ENCODE measurements at regions not wholly inside any gene's neighbourhood (a gene's known extent, or its start where the extent isn't known, plus 50 kb on each side); places are given as distances from the start of the nearest gene placed in this dataset.

GRCh38 chr5:148000036-148000435 is 63.7 kb upstream of the SPINK5 start:
- H3K4me1 ChIP-seq: no peaks in the 10 kb centered on the region
- 56 to 65% methylated on average over 1 of the region's 1 CpG for WGBS, 2 donors
- no peak overlapping the region for H3K4me3 ChIP-seq
- H3K9me3 ChIP-seq: peaks cover 14 to 23% (median 23%) of the 10 kb centered on the region in 4 donors
- ATAC-seq (ENCODE audit: low FRiP score in 2 of 2) (no peak), DNase-seq (no peak)
- no peaks in the 10 kb centered on the region for H3K36me3 ChIP-seq
- no peak overlapping the region for H3K27ac ChIP-seq
- no peaks in the 10 kb centered on the region for H3K27me3 ChIP-seq
- TF ChIP-seq POLR2A (IDR thresholded peaks at IDR 0.05) (no peak), POLR2AphosphoS5 (IDR thresholded peaks at IDR 0.05) (no peak), CTCF (IDR thresholded peaks at IDR 0.05) (no peak), EP300 (IDR thresholded peaks at IDR 0.05) (no peak)

GRCh38 chr5:147998704-147999103 is 65.1 kb upstream of the SPINK5 start:
- TF ChIP-seq POLR2AphosphoS5 (IDR thresholded peaks at IDR 0.05): no peak
- TF ChIP-seq EP300 (IDR thresholded peaks at IDR 0.05): no peak
- no peak for TF ChIP-seq CTCF (IDR thresholded peaks at IDR 0.05)
- no peak for TF ChIP-seq POLR2A (IDR thresholded peaks at IDR 0.05)
- no peaks in the 10 kb centered on the region for H3K27me3 ChIP-seq
- no peak overlapping the region for H3K4me3 ChIP-seq
- H3K9me3 ChIP-seq: peaks cover 14 to 23% (median 23%) of the 10 kb centered on the region in 4 donors
- H3K4me1 ChIP-seq: no peaks in the 10 kb centered on the region
- no peak overlapping the region for H3K27ac ChIP-seq
- DNase-seq: no peak
- ATAC-seq (ENCODE audit: low FRiP score in 2 of 2): no peak
- no peaks in the 10 kb centered on the region for H3K36me3 ChIP-seq

- Histone ChIP-seq H3K27me3 (no peaks in the 10 kb centered on the region), H3K4me3 (no peak overlapping the region), H3K9me3 (peaks cover 14 to 20% (median 19%) of the 10 kb centered on the region in 4 donors), H3K36me3 (no peaks in the 10 kb centered on the region), H3K4me1 (no peaks in the 10 kb centered on the region), H3K27ac (no peak overlapping the region)
- ATAC-seq (ENCODE audit: low FRiP score in 2 of 2) (no peak), DNase-seq (no peak)
- no peak for TF ChIP-seq POLR2A (IDR thresholded peaks at IDR 0.05)
- TF ChIP-seq POLR2AphosphoS5 (IDR thresholded peaks at IDR 0.05): no peak
- no peak for TF ChIP-seq CTCF (IDR thresholded peaks at IDR 0.05)
- no peak for TF ChIP-seq EP300 (IDR thresholded peaks at IDR 0.05)
- 25 to 33% methylated on average over 3 of the region's 3 CpGs for WGBS, 2 donors
Observed at GRCh38 chr5:147997486-147997885, 66.3 kb upstream of the SPINK5 start.

GRCh38 chr5:147996379-147996778 is 67.4 kb upstream of the SPINK5 start:
- H3K36me3 ChIP-seq: no peaks in the 10 kb centered on the region
- H3K4me3 ChIP-seq: no peak overlapping the region
- WGBS, 2 donors: 78 to 87% methylated on average over 5 of the region's 5 CpGs
- no peak overlapping the region for H3K27ac ChIP-seq
- no peaks in the 10 kb centered on the region for H3K4me1 ChIP-seq
- no peak for TF ChIP-seq CTCF (IDR thresholded peaks at IDR 0.05)
- TF ChIP-seq POLR2A (IDR thresholded peaks at IDR 0.05): no peak
- TF ChIP-seq EP300 (IDR thresholded peaks at IDR 0.05): no peak
- TF ChIP-seq POLR2AphosphoS5 (IDR thresholded peaks at IDR 0.05): no peak
- no peaks in the 10 kb centered on the region for H3K27me3 ChIP-seq
- no peak for ATAC-seq (ENCODE audit: low FRiP score in 2 of 2)
- DNase-seq: no peak
- H3K9me3 ChIP-seq: peaks cover 4 to 9% (median 7%) of the 10 kb centered on the region in 4 donors

DNA sequence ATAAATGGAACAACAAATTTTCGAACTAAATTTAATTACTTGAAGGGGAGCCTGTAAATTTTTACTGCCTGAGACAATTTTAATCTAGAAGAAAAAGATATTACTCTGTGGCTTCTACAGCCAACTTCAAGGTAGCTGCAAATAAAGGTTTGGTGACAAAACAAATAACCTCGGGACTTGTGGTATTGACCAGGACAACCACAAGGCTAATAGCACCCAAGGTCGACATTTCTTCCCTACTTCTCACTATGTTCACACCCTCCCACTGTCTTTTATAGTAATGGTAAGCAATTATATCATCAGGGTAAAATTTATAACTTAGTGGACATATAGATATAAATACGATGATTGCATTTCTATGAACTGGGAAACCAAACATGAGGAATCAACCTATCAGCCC is 67.9 kb upstream of the SPINK5 start:
- H3K27me3 ChIP-seq: no peaks in the 10 kb centered on the region
- ATAC-seq (ENCODE audit: low FRiP score in 2 of 2): no peak
- TF ChIP-seq CTCF (IDR thresholded peaks at IDR 0.05) (no peak), EP300 (IDR thresholded peaks at IDR 0.05) (no peak), POLR2A (IDR thresholded peaks at IDR 0.05) (no peak)
- peaks cover 0 to 5% (median 3%) of the 10 kb centered on the region in 4 donors for H3K9me3 ChIP-seq
- no peaks in the 10 kb centered on the region for H3K4me1 ChIP-seq
- H3K27ac ChIP-seq: no peak overlapping the region
- H3K4me3 ChIP-seq: no peak overlapping the region
- WGBS, 2 donors: 85 to 90% methylated on average over 4 of the region's 4 CpGs
- H3K36me3 ChIP-seq: no peaks in the 10 kb centered on the region
- no peak for DNase-seq

Data from upper lobe of left lung (tissue), 6 donors.